ENCODE measurements at regions not wholly inside any gene's neighbourhood (a gene's known extent, or its start where the extent isn't known, plus 50 kb on each side); places are given as distances from the start of the nearest gene placed in this dataset.

GRCh38 chr3:88671573-88671972, 435.8 kb upstream of the EPHA3 start:
- Mint-ChIP-seq H3K27ac (no peak overlapping the region), H3K36me3 (ENCODE audit: low read depth) (no peaks in the 10 kb centered on the region), H3K9me3 (no peaks in the 10 kb centered on the region), H3K4me3 (no peak overlapping the region), H3K27me3 (no peaks in the 10 kb centered on the region), H3K4me1 (ENCODE audit: low read depth) (no peaks in the 10 kb centered on the region)
- CTCF ChIA-PET = no interaction called here
- TF ChIP-seq CTCF (IDR thresholded peaks at IDR 0.05) = no peak
- intact Hi-C loops (cut with micrococcal nuclease) = no loop called here
- no peak for ATAC-seq
- POLR2A ChIA-PET = no interaction called here
- no peak for DNase-seq

- H3K9me3 Mint-ChIP-seq = peaks cover 2% of the 10 kb centered on the region
- ChIA-PET POLR2A (no interaction called here), CTCF (no interaction called here)
- TF ChIP-seq CTCF (IDR thresholded peaks at IDR 0.05) = no peak
- H3K4me1 Mint-ChIP-seq (ENCODE audit: low read depth) = no peaks in the 10 kb centered on the region
- intact Hi-C loops (cut with micrococcal nuclease) = no loop called here
- ATAC-seq (no peak), DNase-seq (no peak)
- H3K4me3 Mint-ChIP-seq = no peak overlapping the region
- no peaks in the 10 kb centered on the region for H3K36me3 Mint-ChIP-seq (ENCODE audit: low read depth)
- no peak overlapping the region for H3K27ac Mint-ChIP-seq
- no peaks in the 10 kb centered on the region for H3K27me3 Mint-ChIP-seq
These were observed 430.1 kb upstream of the EPHA3 start for GRCh38 chr3:88677298-88677697.

- ATAC-seq (no peak), DNase-seq (no peak)
- H3K4me1 Mint-ChIP-seq (ENCODE audit: low read depth) = no peaks in the 10 kb centered on the region
- TF ChIP-seq CTCF (IDR thresholded peaks at IDR 0.05) = no peak
- no peak overlapping the region for H3K4me3 Mint-ChIP-seq
- H3K36me3 Mint-ChIP-seq (ENCODE audit: low read depth) = no peaks in the 10 kb centered on the region
- H3K9me3 Mint-ChIP-seq = peaks cover 5% of the 10 kb centered on the region
- CTCF ChIA-PET = no interaction called here
- no peaks in the 10 kb centered on the region for H3K27me3 Mint-ChIP-seq
- POLR2A ChIA-PET = no interaction called here
- intact Hi-C loops (cut with micrococcal nuclease) = no loop called here
- H3K27ac Mint-ChIP-seq = no peak overlapping the region
These were observed 428.7 kb upstream of the EPHA3 start for GRCh38 chr3:88678747-88679146.

GRCh38 chr3:88690287-88690686, 417.1 kb upstream of the EPHA3 start:
- H3K36me3 Mint-ChIP-seq (ENCODE audit: low read depth) = no peaks in the 10 kb centered on the region
- no peaks in the 10 kb centered on the region for H3K4me1 Mint-ChIP-seq (ENCODE audit: low read depth)
- H3K27ac Mint-ChIP-seq = no peak overlapping the region
- intact Hi-C loops (cut with micrococcal nuclease) = no loop called here
- TF ChIP-seq CTCF (IDR thresholded peaks at IDR 0.05) = no peak
- ATAC-seq (no peak), DNase-seq (no peak)
- H3K9me3 Mint-ChIP-seq = peaks cover 1% of the 10 kb centered on the region
- H3K4me3 Mint-ChIP-seq = no peak overlapping the region
- CTCF ChIA-PET = no interaction called here
- H3K27me3 Mint-ChIP-seq = no peaks in the 10 kb centered on the region
- POLR2A ChIA-PET = no interaction called here

GRCh38 chr3:88691081-88691480, 416.3 kb upstream of the EPHA3 start:
- TF ChIP-seq CTCF (IDR thresholded peaks at IDR 0.05) = no peak
- CTCF ChIA-PET = no interaction called here
- Mint-ChIP-seq H3K27ac (no peak overlapping the region), H3K36me3 (ENCODE audit: low read depth) (no peaks in the 10 kb centered on the region), H3K27me3 (no peaks in the 10 kb centered on the region), H3K9me3 (peaks cover 1% of the 10 kb centered on the region), H3K4me1 (ENCODE audit: low read depth) (no peaks in the 10 kb centered on the region), H3K4me3 (no peak overlapping the region)
- no peak for DNase-seq
- POLR2A ChIA-PET = no interaction called here
- ATAC-seq = no peak
- intact Hi-C loops (cut with micrococcal nuclease) = no loop called here
